KMS-11 (cell line): ENCODE measurements at regions not wholly inside any gene's neighbourhood (a gene's known extent, or its start where the extent isn't known, plus 50 kb on each side); places are given as distances from the start of the nearest gene placed in this dataset.

Experiments used
- H2AFZ ChIP-seq: fragments of 200-600 bp; sonication (generic); 2 replicates; pipeline ENCODE4 v1.6.1; 2016; ENCODE audit warnings: antibody characterized with exemption, mixed run types, low read depth
- H3K27ac ChIP-seq: fragments of 200-600 bp; sonication (generic); 2 replicates; pipeline ENCODE4 v1.6.1; 2016; ENCODE audit warnings: mild to moderate bottlenecking, mixed run types
- H3K27me3 ChIP-seq: fragments of 200-600 bp; sonication (generic); 2 replicates; pipeline ENCODE4 v1.6.1; 2017; ENCODE audit warnings: mild to moderate bottlenecking, low read depth, mixed run types, moderate library complexity; ENCODE audit not compliant: insufficient read depth
- H3K36me3 ChIP-seq: fragments of 200-600 bp; sonication (generic); 2 replicates; pipeline ENCODE4 v1.6.1; 2017; ENCODE audit warnings: mild to moderate bottlenecking, mixed run types; ENCODE audit not compliant: insufficient read depth
- H3K4me1 ChIP-seq: fragments of 200-600 bp; sonication (generic); 2 replicates; pipeline ENCODE4 v1.6.1; 2016; ENCODE audit warnings: mild to moderate bottlenecking, low read depth, mixed run types; ENCODE audit not compliant: poor library complexity, severe bottlenecking
- H3K4me2 ChIP-seq: fragments of 200-600 bp; sonication (generic); 2 replicates; pipeline ENCODE4 v1.7.0; 2016; ENCODE audit warnings: mild to moderate bottlenecking, mixed run types
- H3K4me3 ChIP-seq: fragments of 200-600 bp; sonication (generic); IDR thresholded peaks from 2 replicates; pipeline ENCODE4 v1.6.1; 2017; ENCODE audit warnings: low read depth, low read length, mixed read lengths; ENCODE audit not compliant: insufficient read depth
- H3K79me2 ChIP-seq: fragments of 200-600 bp; sonication (generic); 2 replicates; pipeline ENCODE4 v1.6.1; 2016; ENCODE audit warnings: low read depth, mixed run types; ENCODE audit not compliant: insufficient read depth
- H3K9ac ChIP-seq: fragments of 200-600 bp; sonication (generic); 2 replicates; pipeline ENCODE4 v1.6.1; 2016; ENCODE audit warnings: mild to moderate bottlenecking, mixed run types
- H4K20me1 ChIP-seq: fragments of 200-600 bp; sonication (generic); 2 replicates; pipeline ENCODE4 v1.6.1; 2016; ENCODE audit warnings: mild to moderate bottlenecking, mixed run types; ENCODE audit not compliant: insufficient read depth
- CTCF ChIP-seq: fragments of 200-600 bp; sonication (generic); conservative IDR thresholded peaks from 2 replicates; pipeline ENCODE4 v1.6.1; 2017; ENCODE audit warnings: low read depth, mild to moderate bottlenecking, antibody characterized with exemption, low read length, moderate library complexity, mixed read lengths

- TF ChIP-seq CTCF: no peak
- Histone ChIP-seq H3K27ac (no peak overlapping the region), H3K4me2 (no peak overlapping the region)
These were observed 93.3 kb downstream of the BARX1 start for GRCh38 chr9:93861736-93862358.

GRCh38 chr9:93860694-93861658 is 94.2 kb downstream of the BARX1 start:
- Histone ChIP-seq H3K27ac (no peak overlapping the region), H3K79me2 (no peaks in the 10 kb centered on the region), H3K36me3 (no peaks in the 10 kb centered on the region), H3K4me2 (no peak overlapping the region), H2AFZ (no peak overlapping the region), H3K4me3 (no peak overlapping the region), H3K4me1 (no peaks in the 10 kb centered on the region), H4K20me1 (no peaks in the 10 kb centered on the region), H3K27me3 (no peaks in the 10 kb centered on the region), H3K9ac (no peak overlapping the region)
- no peak for TF ChIP-seq CTCF

More at GRCh38 chr9:93861736-93862358, 93.3 kb downstream of the BARX1 start:
- Histone ChIP-seq H3K4me1 (no peaks in the 10 kb centered on the region), H4K20me1 (no peaks in the 10 kb centered on the region), H3K9ac (no peak overlapping the region), H2AFZ (no peak overlapping the region), H3K27me3 (no peaks in the 10 kb centered on the region), H3K79me2 (no peaks in the 10 kb centered on the region), H3K4me3 (no peak overlapping the region), H3K36me3 (no peaks in the 10 kb centered on the region)

- H3K79me2 ChIP-seq: no peaks in the 10 kb centered on the region
- H2AFZ ChIP-seq: no peak overlapping the region
- H3K9ac ChIP-seq: no peak overlapping the region
- no peaks in the 10 kb centered on the region for H3K4me1 ChIP-seq
- H3K4me2 ChIP-seq: no peak overlapping the region
- no peaks in the 10 kb centered on the region for H3K36me3 ChIP-seq
- TF ChIP-seq CTCF: no peak
- no peaks in the 10 kb centered on the region for H3K27me3 ChIP-seq
- no peak overlapping the region for H3K4me3 ChIP-seq
- H3K27ac ChIP-seq: no peak overlapping the region
- H4K20me1 ChIP-seq: no peaks in the 10 kb centered on the region
These were observed 95.5 kb downstream of the BARX1 start for GRCh38 chr9:93859431-93860215.

- H4K20me1 ChIP-seq: no peaks in the 10 kb centered on the region
- H2AFZ ChIP-seq: no peak overlapping the region
- no peak overlapping the region for H3K9ac ChIP-seq
- no peak for TF ChIP-seq CTCF
- H3K27me3 ChIP-seq: no peaks in the 10 kb centered on the region
- H3K4me3 ChIP-seq: no peak overlapping the region
- H3K36me3 ChIP-seq: no peaks in the 10 kb centered on the region
- H3K79me2 ChIP-seq: no peaks in the 10 kb centered on the region
- H3K4me2 ChIP-seq: no peak overlapping the region
- no peak overlapping the region for H3K27ac ChIP-seq
- H3K4me1 ChIP-seq: no peaks in the 10 kb centered on the region
These were observed 97.6 kb downstream of the BARX1 start for GRCh38 chr9:93857528-93857927.
